ENCODE measurements at regions not wholly inside any gene's neighbourhood (a gene's known extent, or its start where the extent isn't known, plus 50 kb on each side); places are given as distances from the start of the nearest gene placed in this dataset.

GRCh38 chr18:56382541-56382940 lies 255.9 kb downstream of the TXNL1 start:
- TF ChIP-seq BACH2 (CRISPR knock-in tag; IDR thresholded peaks at IDR 0.05; ENCODE audit: borderline replicate concordance) (no peak), ZNF70 (CRISPR knock-in tag; IDR thresholded peaks at IDR 0.05) (no peak), RARB (CRISPR knock-in tag; IDR thresholded peaks at IDR 0.05) (no peak)

Data from SK-N-SH treated with all-trans-retinoic acid at 6 μM for 48 hours (cell line).